Right lobe of liver (tissue), 4 donors: ENCODE measurements at regions not wholly inside any gene's neighbourhood (a gene's known extent, or its start where the extent isn't known, plus 50 kb on each side); places are given as distances from the start of the nearest gene placed in this dataset.
A peak's percentile ranks its signal among the peaks of the same experiment; 100 is the strongest.

Experiments
- POLR2A ChIP-seq: fragments of 450-650 bp; IDR thresholded peaks from one replicate; pipeline ENCODE4 v1.6.1; 2017; ENCODE audit warnings: antibody characterized with exemption, mild to moderate bottlenecking
- TF ChIP-seq, protein P1 (sequence below), 4 donors: fragments of 200-600 bp in 3 of 4; fragments of 450-650 bp in 1 of 4; IDR thresholded peaks; one replicate each; pipeline versions ENCODE4 v1.5.1 to v1.8.0; 2016 to 2022; ENCODE audit warnings: antibody characterized with exemption in 4 of 4, mild to moderate bottlenecking in 2 of 4
- donor health status: DM: no; HTN: no; CAD: no.
- donor health status: DM: no; HTN: no; CAD: no.
- donor health status: DM: no; HTN: yes; CAD: no.

DNA sequence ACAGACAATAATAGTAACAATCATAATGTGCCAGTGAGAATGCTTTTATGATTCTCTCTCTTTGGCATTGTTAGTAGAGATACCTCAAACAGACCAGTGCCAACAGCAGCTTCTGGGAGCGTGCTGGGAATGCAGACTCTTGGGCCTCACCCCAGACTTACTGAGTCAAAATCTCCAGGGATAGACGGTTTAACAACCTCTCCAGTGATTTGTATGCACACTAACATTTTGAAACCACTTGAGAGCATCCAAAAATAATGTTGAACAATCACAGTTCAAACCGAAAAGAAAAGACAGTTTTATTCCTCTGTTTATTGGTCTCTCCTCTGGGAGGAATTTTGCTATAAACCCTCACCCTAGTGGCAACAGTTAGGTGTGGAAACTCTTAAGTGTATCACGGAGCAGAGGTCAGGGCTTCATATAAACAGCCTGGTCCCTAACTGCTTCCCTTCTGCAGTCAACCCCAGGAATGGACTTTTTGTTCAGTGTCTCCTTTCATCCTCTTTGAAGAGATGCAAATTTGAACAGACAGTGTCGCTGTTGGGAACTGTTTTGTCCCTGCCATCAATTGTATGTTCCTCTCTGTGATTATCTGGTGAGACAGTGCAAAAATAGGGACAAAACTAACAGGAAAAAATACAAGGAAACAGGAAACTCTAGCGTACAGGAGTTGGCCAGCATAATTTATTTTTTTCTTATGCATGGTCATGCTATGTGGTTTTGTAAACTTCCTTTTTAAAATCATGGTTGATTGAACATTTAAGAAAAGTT, 162.4 kb upstream of the BTBD3 start:
- TF ChIP-seq, protein P1, sequence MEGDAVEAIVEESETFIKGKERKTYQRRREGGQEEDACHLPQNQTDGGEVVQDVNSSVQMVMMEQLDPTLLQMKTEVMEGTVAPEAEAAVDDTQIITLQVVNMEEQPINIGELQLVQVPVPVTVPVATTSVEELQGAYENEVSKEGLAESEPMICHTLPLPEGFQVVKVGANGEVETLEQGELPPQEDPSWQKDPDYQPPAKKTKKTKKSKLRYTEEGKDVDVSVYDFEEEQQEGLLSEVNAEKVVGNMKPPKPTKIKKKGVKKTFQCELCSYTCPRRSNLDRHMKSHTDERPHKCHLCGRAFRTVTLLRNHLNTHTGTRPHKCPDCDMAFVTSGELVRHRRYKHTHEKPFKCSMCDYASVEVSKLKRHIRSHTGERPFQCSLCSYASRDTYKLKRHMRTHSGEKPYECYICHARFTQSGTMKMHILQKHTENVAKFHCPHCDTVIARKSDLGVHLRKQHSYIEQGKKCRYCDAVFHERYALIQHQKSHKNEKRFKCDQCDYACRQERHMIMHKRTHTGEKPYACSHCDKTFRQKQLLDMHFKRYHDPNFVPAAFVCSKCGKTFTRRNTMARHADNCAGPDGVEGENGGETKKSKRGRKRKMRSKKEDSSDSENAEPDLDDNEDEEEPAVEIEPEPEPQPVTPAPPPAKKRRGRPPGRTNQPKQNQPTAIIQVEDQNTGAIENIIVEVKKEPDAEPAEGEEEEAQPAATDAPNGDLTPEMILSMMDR (IDR thresholded peaks at IDR 0.05) = peak in 1 of 4 donors; percentile 13
- no peak for TF ChIP-seq POLR2A
